PC-9 (cell line): ENCODE measurements at regions not wholly inside any gene's neighbourhood (a gene's known extent, or its start where the extent isn't known, plus 50 kb on each side); places are given as distances from the start of the nearest gene placed in this dataset.

Experiments
- BruUV-seq: library from RNA; stranded (reverse); fragments of 400-500 nt; replicated peaks from 2 replicates; lab custom pipeline; 2021; lab: Mats Ljungman, UMichigan
- CTCF ChIA-PET: fragments of 300-600 bp; sonication (Branson Sonifier 250); formaldehyde crosslinking; loops from one replicate; lab custom pipeline; 2022; ENCODE audit warnings: antibody characterized with exemption; lab: Charles Lee
- POLR2A ChIA-PET: fragments of 300-600 bp; sonication (Branson Sonifier 250); formaldehyde crosslinking; loops from one replicate; lab custom pipeline; 2022; ENCODE audit warnings: antibody characterized with exemption; ENCODE audit not compliant: unreplicated experiment; lab: Charles Lee
- DNase-seq, 2 experiments: peaks; one replicate each; pipeline versions ENCODE4 v3.0.0 to v3.0.0-alpha.2; 2015 to 2022; ENCODE audit warnings: mixed read lengths in 1 of 2
- H2AFZ ChIP-seq: fragments of 200-600 bp; sonication (generic); 2 replicates; pipeline ENCODE4 v1.8.1; 2017; ENCODE audit warnings: antibody characterized with exemption
- H3F3A ChIP-seq: fragments of 200-600 bp; sonication (generic); 2 replicates; pipeline ENCODE4 v1.8.1; 2017; ENCODE audit warnings: antibody characterized with exemption, mild to moderate bottlenecking, low read depth; ENCODE audit not compliant: insufficient read depth
- H3K27ac ChIP-seq: fragments of 200-600 bp; sonication (generic); 2 replicates; pipeline ENCODE4 v1.6.1; 2016; ENCODE audit warnings: mixed run types
- H3K27me3 ChIP-seq: fragments of 200-600 bp; sonication (generic); 2 replicates; pipeline ENCODE4 v1.6.1; 2016; ENCODE audit warnings: low read depth, mixed run types; ENCODE audit not compliant: insufficient read depth
- H3K36me3 ChIP-seq: fragments of 200-600 bp; sonication (generic); 2 replicates; pipeline ENCODE4 v1.6.1; 2016; ENCODE audit warnings: low read depth, mixed run types
- H3K4me1 ChIP-seq: fragments of 200-600 bp; sonication (generic); replicated peaks from 2 replicates; pipeline ENCODE4 v1.6.1; 2016; ENCODE audit warnings: mixed run types; ENCODE audit not compliant: insufficient read depth
- H3K4me2 ChIP-seq: fragments of 200-600 bp; sonication (generic); 2 replicates; pipeline ENCODE4 v1.6.1; 2017; ENCODE audit warnings: mixed run types
- H3K4me3 ChIP-seq: fragments of 200-600 bp; sonication (generic); 2 replicates; pipeline ENCODE4 v1.6.1; 2016; ENCODE audit warnings: mixed run types
- H3K79me2 ChIP-seq: fragments of 200-600 bp; sonication (generic); 2 replicates; pipeline ENCODE4 v1.6.1; 2017; ENCODE audit warnings: low read depth, mixed run types
- H3K9me2 ChIP-seq: fragments of 200-600 bp; sonication (generic); 2 replicates; pipeline ENCODE4 v1.8.1; 2017; ENCODE audit warnings: mild to moderate bottlenecking; ENCODE audit not compliant: insufficient read depth
- H3K9me3 ChIP-seq: fragments of 200-600 bp; sonication (generic); 2 replicates; pipeline ENCODE4 v1.8.1; 2016; ENCODE audit warnings: low read depth; ENCODE audit not compliant: insufficient read depth
- H4K20me1 ChIP-seq: fragments of 200-600 bp; sonication (generic); 2 replicates; pipeline ENCODE4 v1.8.1; 2017; ENCODE audit not compliant: insufficient read depth
- CTCF ChIP-seq: fragments of 200-600 bp; sonication (generic); conservative IDR thresholded peaks from 2 replicates; pipeline ENCODE4 v1.6.1; 2017; ENCODE audit warnings: mixed run types, antibody characterized with exemption, mild to moderate bottlenecking, moderate library complexity
- EZH2 ChIP-seq: fragments of 200-600 bp; sonication (generic); IDR thresholded peaks from 2 replicates; pipeline ENCODE4 v1.8.0; 2017; ENCODE audit warnings: antibody characterized with exemption, low read depth
- intact Hi-C: fragments of 100-400 bp; cut with micrococcal nuclease; formaldehyde crosslinking; loops from one replicate; pipeline ENCODE4 v1.10.0; 2022; ENCODE audit not compliant: unreplicated experiment

- Histone ChIP-seq H3K27ac (peak overlapping the region; percentile 61), H3K36me3 (no peaks in the 10 kb centered on the region), H3K4me3 (no peak overlapping the region), H3K9me2 (no peaks in the 10 kb centered on the region), H4K20me1 (no peaks in the 10 kb centered on the region), H2AFZ (no peak overlapping the region), H3K9me3 (no peaks in the 10 kb centered on the region), H3K79me2 (no peaks in the 10 kb centered on the region), H3F3A (peaks cover 21% of the 10 kb centered on the region; the same call in 1 of the 2 replicates), H3K4me2 (peak overlapping the region; percentile 58), H3K27me3 (no peaks in the 10 kb centered on the region), H3K4me1 (peaks cover 51% of the 10 kb centered on the region)
- TF ChIP-seq CTCF: no peak
- TF ChIP-seq EZH2: no peak
- ChIA-PET CTCF (interaction anchor here (0.6 kb wide), 3 partner anchors 55 to 334 kb away, joined by 4 to 6 read pairs (median 4); no protein-coding TSS in a partner anchor), POLR2A (interaction anchor here (0.6 kb wide), 1 partner anchor 260 kb away, joined by 3 read pairs; no protein-coding TSS in a partner anchor)
- BruUV-seq: no TSS peak
- peak in 1 of 2 experiments; percentile 62 for DNase-seq
- intact Hi-C loops: no loop called here
Observed at GRCh38 chr12:75959506-75959905, 72.1 kb downstream of the PHLDA1 start.

- peak overlapping the region; percentile 61 for H3K27ac ChIP-seq
Observed at GRCh38 chr12:75959060-75959459, 72.5 kb downstream of the PHLDA1 start.

GRCh38 chr12:75955251-75955650 is 76.3 kb downstream of the PHLDA1 start:
- H3K36me3 ChIP-seq: no peaks in the 10 kb centered on the region
- CTCF ChIA-PET: no interaction called here

More at GRCh38 chr12:75959060-75959459, 72.5 kb downstream of the PHLDA1 start:
- H3F3A ChIP-seq: peaks cover 23% of the 10 kb centered on the region; the same call in 1 of the 2 replicates
- no peaks in the 10 kb centered on the region for H3K27me3 ChIP-seq
- intact Hi-C loops: no loop called here
- no peaks in the 10 kb centered on the region for H3K36me3 ChIP-seq
- H3K9me3 ChIP-seq: no peaks in the 10 kb centered on the region
- no peak overlapping the region for H2AFZ ChIP-seq
- H4K20me1 ChIP-seq: no peaks in the 10 kb centered on the region
- no peaks in the 10 kb centered on the region for H3K79me2 ChIP-seq
- H3K4me2 ChIP-seq: peak overlapping the region; percentile 58
- CTCF ChIA-PET: interaction anchor here (0.6 kb wide), 3 partner anchors 54 to 334 kb away, joined by 4 to 6 read pairs (median 4); no protein-coding TSS in a partner anchor
- H3K9me2 ChIP-seq: no peaks in the 10 kb centered on the region
- no peak for TF ChIP-seq EZH2
- no peak for TF ChIP-seq CTCF
- peaks cover 56% of the 10 kb centered on the region for H3K4me1 ChIP-seq
- no TSS peak for BruUV-seq
- DNase-seq: peak in 1 of 2 experiments; percentile 73
- no peak overlapping the region for H3K4me3 ChIP-seq
- POLR2A ChIA-PET: interaction anchor here (0.6 to 0.7 kb wide), 2 partner anchors 12 to 259 kb away, joined by 3 read pairs; no protein-coding TSS in a partner anchor

More at GRCh38 chr12:75955251-75955650, 76.3 kb downstream of the PHLDA1 start:
- no peak overlapping the region for H3K4me3 ChIP-seq
- POLR2A ChIA-PET: no interaction called here
- peak overlapping the region; percentile 97 for H3K27ac ChIP-seq
- H3F3A ChIP-seq: peaks cover 44% of the 10 kb centered on the region
- H3K79me2 ChIP-seq: no peaks in the 10 kb centered on the region
- H3K27me3 ChIP-seq: no peaks in the 10 kb centered on the region
- H2AFZ ChIP-seq: no peak overlapping the region
- no peaks in the 10 kb centered on the region for H3K9me2 ChIP-seq
- no TSS peak for BruUV-seq
- peak overlapping the region; percentile 68; the same call in 1 of the 2 replicates for H3K4me2 ChIP-seq
- H4K20me1 ChIP-seq: no peaks in the 10 kb centered on the region
- 0 out of 2 replicates have a peak, but pooled peaks cover 5% of the 10 kb centered on the region for H3K9me3 ChIP-seq
- intact Hi-C loops: loop anchor here (2.0 kb wide), 1 partner anchor 298 kb away; no protein-coding TSS in a partner anchor
- TF ChIP-seq CTCF (no peak), EZH2 (no peak)
- peaks cover 79% of the 10 kb centered on the region for H3K4me1 ChIP-seq
- DNase-seq: no peak
